HG03066 (cell line): ENCODE measurements at regions not wholly inside any gene's neighbourhood (a gene's known extent, or its start where the extent isn't known, plus 50 kb on each side); places are given as distances from the start of the nearest gene placed in this dataset.

Experiments used
- ATAC-seq: cut with Tn5 transposase; IDR thresholded peaks from one replicate; pipeline ENCODE4 v1.9.1; 2021; ENCODE audit warnings: low read depth; ENCODE audit not compliant: unreplicated experiment

DNA sequence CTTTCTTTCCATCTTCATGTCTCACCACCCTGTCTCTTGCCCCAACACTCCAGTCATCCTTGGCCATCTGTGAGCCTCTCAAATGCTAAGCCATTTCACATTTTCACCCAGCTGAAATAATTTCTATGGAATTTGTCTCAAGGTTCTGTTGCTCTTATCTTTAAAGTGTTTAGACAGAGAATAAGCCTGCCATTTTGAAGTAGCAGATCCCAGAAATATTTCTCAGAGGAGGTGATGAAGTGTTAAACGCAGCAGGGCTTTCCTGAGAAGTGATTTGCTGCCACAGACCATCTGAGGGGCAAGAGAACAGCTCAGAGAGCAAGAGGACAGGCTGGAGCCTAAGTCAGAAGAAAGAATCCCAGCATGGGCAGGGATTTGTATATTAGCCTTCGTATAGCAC is 71.6 kb upstream of the CLMN start:
- no peak for ATAC-seq

DNA sequence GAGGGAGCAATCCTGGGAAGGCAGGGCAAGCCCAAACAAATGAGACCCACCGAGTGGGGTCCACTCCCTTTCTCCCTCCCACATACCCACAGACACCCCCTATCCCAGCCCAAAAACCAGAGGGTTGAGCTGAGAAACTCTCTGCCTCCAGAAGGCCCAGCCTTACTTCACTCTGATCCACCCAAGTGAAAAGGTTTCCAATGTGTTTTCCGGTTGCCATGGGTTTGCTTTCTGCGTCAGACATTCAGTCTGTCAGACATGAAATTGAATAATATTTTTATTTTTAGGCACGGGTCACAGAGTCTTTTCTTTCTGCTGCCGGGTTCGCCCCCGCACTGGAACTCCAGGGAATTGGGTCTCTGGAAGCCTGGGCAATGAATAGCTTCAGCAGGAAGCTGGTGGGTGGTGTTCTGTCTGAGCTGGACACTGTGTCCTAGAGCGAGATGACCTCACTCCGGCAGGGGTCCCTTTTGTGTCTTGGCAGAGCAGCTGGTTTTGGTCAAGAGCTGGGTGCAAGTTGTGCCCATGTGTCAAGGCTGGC is 69.8 kb upstream of the CLMN start:
- ATAC-seq, result no peak

DNA sequence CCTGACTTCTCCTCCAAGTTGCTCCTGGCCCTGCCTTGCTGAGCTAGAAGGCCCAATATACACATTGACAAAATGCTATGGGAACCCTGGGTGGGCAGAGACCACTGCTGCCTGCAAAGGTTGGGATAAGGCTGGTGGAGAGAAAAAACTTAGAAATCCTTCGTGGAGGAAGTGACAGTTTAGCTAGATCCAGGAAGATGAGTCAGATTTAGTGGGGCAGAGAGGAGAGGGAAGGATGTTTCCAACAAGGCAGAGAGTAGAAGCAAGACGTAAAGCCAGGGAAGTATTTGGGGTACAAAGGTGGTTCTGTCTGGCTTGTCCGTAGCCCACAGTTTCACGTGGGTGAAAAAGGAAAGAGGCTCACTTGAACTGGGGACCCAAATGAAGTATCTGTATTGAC is 69.0 kb upstream of the CLMN start:
- no peak for ATAC-seq

DNA sequence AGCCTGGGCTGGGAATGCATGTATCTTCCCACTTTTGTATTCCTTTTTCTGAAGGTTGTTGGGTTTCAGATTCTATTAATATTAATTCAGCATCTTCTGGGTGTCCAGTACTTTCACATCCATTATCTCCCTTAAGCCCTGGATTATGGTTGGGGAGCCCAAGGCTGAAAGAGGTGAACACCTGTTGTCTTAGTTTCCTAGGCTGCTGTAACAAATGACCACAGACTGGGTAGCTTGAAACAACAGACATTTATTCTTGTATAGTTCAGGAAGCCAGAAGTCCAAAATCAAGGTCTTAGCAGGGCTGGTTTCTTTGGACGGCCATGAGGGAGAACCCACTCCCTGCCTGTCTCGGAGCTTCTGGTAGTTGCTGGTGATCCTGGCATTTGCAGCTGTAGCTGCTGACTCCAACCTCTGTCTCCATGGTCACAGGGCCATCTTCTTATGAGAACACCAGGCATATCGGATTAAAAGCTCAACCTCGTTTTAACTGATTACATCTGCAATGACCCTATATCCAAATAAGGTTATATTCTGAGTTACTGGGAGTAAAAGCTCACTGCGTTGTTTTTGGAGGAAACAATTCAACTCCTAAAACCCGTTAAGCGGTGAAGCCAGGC is 68.2 kb upstream of the CLMN start:
- no peak for ATAC-seq

DNA sequence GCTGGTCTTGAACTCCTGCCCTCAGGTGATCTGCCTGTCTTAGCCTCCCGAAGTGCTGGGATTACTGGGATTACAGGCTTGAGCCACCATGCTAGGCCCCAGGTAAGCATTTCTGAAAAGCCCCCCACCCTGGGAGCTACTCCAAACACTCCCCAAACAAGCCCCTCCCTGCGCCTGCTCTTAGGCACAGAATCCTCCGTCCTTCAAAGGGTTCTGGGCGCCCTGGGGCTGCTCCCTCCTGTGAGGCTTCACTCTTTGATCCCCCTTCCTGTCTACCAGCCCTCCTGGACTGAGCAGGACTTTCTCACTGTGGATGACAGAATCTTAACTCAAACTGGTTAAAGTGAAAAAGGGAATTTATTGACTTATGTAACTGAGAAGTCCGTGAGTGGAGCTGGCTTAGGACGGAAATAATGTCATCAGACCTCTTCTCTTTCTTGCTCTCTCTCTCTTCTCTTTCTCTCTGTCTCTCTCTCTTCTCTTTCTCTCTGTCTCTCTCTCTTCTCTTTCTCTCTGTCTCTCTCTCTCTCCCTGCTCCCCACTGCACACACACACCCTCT is 66.9 kb upstream of the CLMN start:
- ATAC-seq, result no peak

DNA sequence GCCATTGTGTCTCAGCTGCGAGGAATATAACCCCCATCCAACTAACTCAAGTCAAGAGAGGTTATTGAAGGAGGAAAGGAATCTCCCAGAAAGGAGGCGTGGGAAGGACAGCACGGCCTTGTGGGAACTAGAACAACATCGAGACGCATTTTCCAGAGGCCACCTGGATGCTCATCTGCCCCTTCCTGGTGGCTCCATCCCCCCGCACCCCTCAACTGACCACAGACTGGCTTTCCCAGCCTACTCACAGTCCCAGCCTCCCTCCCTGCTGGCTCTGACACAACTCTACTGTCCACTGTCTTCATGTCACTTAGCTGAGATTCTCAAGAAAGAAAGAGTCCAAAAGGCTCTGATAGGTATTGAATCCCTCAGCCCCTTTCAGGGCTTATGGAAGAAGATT is 66.0 kb upstream of the CLMN start:
- ATAC-seq, result no peak

DNA sequence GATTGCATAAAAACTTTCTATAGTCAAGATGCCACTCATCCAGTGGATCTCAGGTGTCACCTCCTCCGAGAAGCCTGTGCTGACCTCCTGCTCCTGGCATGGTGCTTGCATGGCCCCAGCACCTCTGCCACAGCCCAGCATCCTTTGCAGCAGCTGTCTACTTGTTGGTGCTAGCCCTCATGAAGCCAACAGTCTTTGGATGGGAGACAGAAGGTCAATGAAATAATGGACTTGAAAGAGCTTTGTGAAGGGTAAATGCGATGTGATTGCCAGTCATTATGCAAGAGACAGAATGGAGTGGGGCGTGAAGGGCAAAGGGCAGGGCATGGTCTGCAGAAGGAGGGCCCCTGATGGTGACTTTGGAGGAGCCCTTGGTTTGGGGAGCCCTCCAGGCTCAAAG is 63.0 kb upstream of the CLMN start:
- no peak for ATAC-seq

DNA sequence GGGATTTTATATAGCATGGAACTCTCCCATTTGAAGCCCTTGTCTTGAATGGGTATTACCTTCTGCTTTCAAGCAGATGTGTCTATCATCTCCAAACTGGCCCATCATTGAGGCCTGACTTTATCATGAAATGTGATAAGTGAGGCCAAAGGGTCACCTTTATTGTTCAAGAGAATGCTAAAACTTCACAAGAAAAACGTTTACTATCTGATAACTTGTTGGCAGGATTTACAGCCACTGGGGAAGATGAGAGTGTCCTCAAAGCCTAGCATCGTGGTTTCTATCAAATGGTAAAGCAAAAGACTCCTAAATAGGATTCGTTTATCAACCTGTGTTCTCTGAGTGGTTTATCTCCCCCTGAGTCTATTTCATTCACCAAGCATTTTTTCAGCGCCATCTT is 62.0 kb upstream of the CLMN start:
- ATAC-seq, result no peak

DNA sequence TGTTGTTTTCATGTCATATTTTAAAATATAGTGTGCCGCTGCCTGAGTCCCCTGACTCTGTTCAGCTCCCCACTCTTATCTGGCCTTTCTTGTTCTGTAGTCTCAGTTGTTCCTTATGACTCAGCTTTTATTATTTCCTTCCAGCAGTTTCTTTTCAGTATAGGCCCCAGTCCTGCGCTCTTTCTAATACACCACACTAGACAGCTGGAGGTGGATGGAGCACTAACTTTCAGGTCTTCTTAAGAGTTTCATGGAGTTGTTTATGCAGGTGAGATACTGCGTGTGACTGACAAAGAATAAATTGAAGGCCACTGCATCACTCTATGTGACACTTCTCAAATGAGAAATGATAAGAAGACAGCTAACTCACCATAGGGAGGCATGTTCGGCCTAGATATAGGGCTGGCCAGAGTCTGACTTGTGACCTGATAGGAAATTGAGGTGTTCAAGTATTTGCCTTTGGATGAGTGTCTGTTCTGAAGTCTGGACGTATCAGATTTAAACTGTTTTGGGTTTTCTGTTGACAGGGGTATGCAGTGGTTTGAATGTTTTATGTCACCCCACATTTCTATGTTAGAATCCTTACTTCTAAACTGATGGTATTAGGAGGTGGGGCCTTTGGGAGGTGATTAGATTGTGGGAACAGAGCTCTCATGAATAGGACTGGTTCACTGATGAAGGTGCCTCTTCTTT is 60.8 kb upstream of the CLMN start:
- ATAC-seq, result no peak

DNA sequence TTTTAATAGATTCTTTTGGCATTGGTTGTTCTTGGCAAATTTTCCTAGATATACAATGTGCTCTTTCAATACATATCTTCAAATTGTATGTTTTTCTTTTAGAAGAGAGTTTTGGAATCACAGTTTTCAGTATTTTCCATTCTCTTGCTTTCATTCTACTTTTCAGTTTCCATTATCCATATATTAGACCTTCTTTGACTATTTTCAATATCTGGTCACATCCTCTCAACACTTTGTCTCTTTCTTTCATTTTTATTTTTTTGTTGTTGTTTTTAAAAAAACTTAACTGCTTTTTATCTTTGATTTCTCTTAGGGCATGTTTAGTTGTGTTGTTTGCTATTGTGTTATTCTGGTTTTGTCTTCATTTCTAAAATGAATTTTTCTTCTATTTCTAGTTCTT is 59.9 kb upstream of the CLMN start:
- no peak for ATAC-seq

DNA sequence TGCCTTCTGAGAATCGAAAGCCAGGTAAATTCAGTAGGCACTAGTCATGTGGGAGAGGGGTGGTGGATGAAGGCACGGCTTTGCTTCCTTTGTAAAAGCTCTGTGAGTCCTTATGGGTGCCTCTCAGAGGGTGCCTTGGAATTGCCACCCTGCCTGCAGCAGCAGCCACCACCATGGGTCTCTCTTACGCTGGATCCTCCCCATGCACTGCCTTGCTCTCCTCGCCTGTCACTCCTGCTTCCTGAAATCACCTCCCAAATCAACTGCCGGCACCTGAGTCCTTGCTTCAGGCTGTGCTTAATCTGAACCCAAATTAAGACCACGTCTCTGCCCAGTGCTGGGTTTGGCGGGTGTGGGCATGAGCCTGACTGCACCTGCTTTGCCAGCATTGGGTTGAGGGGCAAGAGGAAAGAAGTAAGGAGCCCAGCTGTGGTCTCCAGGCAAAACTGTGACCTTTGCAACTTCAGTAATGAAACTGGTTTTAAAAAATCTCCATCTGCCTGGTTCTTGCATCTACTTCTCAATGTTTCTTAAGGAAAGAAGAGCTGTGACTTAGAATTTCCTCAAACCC is 55.9 kb upstream of the CLMN start:
- no peak for ATAC-seq

DNA sequence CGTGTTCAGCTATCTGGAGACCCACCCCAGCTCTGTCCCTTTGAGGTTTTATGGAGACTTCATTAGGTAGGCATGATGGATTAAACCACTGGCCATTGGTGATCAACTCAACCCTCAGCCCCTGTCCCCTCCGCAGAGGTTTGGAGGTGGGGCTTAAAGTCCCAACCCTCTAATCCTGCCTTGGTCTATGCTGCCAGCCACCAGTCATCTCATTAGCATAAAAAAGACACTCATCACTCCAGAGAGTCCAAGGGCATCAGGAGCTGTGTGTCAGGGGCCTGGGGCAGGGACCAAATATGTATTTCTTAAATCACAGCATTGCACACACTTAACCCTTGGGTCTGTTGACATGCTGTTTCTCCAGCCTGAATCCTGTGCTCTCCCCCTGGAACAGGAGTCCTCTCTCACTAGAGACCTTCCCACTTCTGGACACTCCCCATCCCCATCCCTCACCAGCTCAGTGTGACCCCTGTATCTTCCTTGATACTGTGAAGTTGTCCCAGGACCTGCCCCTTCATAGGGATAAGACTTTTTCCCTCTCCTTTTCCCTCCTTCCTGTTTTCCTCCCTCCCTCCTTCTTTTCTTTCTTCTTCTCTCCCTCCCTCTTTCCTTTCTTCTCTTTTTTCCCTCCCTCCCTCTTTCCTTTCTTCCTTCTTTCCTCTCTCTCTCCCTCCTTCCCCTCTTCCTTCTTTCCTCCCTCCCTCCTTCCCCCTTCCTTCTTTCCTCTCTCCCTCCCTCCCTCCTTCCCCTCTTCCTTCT is 54.7 kb upstream of the CLMN start:
- ATAC-seq, result no peak

DNA sequence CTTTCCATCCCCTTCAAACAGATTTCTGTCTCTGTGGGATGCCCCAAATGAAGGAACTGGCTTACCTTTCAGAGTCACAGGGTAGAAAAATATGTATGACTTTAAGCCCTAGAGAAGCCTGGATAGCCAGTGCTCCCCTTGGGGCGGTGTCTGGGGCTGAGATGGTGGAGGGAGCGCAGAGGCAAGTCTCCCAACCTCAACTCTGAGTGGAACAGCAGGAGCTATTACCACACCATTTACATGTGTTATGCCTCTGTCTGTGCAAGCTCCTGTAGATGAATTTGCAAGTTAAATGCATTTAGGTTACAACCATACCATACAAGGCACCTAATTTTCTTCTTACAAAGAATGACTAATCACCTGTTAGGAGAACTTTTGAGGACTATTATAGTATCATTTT is 50.4 kb upstream of the CLMN start:
- ATAC-seq, result no peak
